ENCODE measurements at regions not wholly inside any gene's neighbourhood (a gene's known extent, or its start where the extent isn't known, plus 50 kb on each side); places are given as distances from the start of the nearest gene placed in this dataset.

- no peaks in the 10 kb centered on the region for H3K27me3 ChIP-seq (replicated peaks; ENCODE audit: insufficient read depth, low read depth, low read length, poor library complexity)
- ChIA-PET CTCF (no interaction called here), POLR2A (ENCODE audit: low non-redundant PET) (no interaction called here)
- H3K9me3 ChIP-seq (ENCODE audit: low read depth, low read length, poor library complexity, severe bottlenecking), result no peaks in the 10 kb centered on the region
- intact Hi-C loops (cut with micrococcal nuclease; ENCODE audit: unreplicated experiment), result no loop called here
- no peaks in the 10 kb centered on the region for H3K4me1 ChIP-seq (ENCODE audit: insufficient read depth, low read length, poor library complexity, severe bottlenecking)
- BruUV-seq (replicated peaks), result no TSS peak
- H3K4me3 ChIP-seq (ENCODE audit: low read depth, low read length, poor library complexity, severe bottlenecking), result no peak overlapping the region
- TF ChIP-seq CTCF (conservative IDR thresholded peaks at IDR 0.05; ENCODE audit: low read depth, low read length) (no peak), EZH2 (IDR thresholded peaks at IDR 0.05; ENCODE audit: borderline replicate concordance, low read depth, low read length, poor library complexity, severe bottlenecking) (no peak)
- DNase-seq (ENCODE audit: low spot score), result no peak
- no peaks in the 10 kb centered on the region for H3K36me3 ChIP-seq (ENCODE audit: insufficient read depth, low read length, poor library complexity, severe bottlenecking)
- H3K27ac ChIP-seq (ENCODE audit: low read depth, low read length, poor library complexity, severe bottlenecking), result no peak overlapping the region
Measured at GRCh38 chr13:53411463-53411862, 382.9 kb downstream of the OLFM4 start.

GRCh38 chr13:53415135-53415534 lies 386.5 kb downstream of the OLFM4 start:
- BruUV-seq (replicated peaks), result no TSS peak
- Histone ChIP-seq H3K9me3 (ENCODE audit: low read depth, low read length, poor library complexity, severe bottlenecking) (no peaks in the 10 kb centered on the region), H3K27me3 (replicated peaks; ENCODE audit: insufficient read depth, low read depth, low read length, poor library complexity) (no peaks in the 10 kb centered on the region), H3K36me3 (ENCODE audit: insufficient read depth, low read length, poor library complexity, severe bottlenecking) (no peaks in the 10 kb centered on the region), H3K27ac (ENCODE audit: low read depth, low read length, poor library complexity, severe bottlenecking) (no peak overlapping the region), H3K4me3 (ENCODE audit: low read depth, low read length, poor library complexity, severe bottlenecking) (no peak overlapping the region), H3K4me1 (ENCODE audit: insufficient read depth, low read length, poor library complexity, severe bottlenecking) (no peaks in the 10 kb centered on the region)
- no peak for DNase-seq (ENCODE audit: low spot score)
- intact Hi-C loops (cut with micrococcal nuclease; ENCODE audit: unreplicated experiment), result no loop called here
- CTCF ChIA-PET, result no interaction called here
- POLR2A ChIA-PET (ENCODE audit: low non-redundant PET), result no interaction called here
- TF ChIP-seq CTCF (conservative IDR thresholded peaks at IDR 0.05; ENCODE audit: low read depth, low read length), result no peak
- no peak for TF ChIP-seq EZH2 (IDR thresholded peaks at IDR 0.05; ENCODE audit: borderline replicate concordance, low read depth, low read length, poor library complexity, severe bottlenecking)

- ChIA-PET POLR2A (ENCODE audit: low non-redundant PET) (no interaction called here), CTCF (no interaction called here)
- Histone ChIP-seq H3K27ac (ENCODE audit: low read depth, low read length, poor library complexity, severe bottlenecking) (no peak overlapping the region), H3K4me1 (ENCODE audit: insufficient read depth, low read length, poor library complexity, severe bottlenecking) (no peaks in the 10 kb centered on the region), H3K36me3 (ENCODE audit: insufficient read depth, low read length, poor library complexity, severe bottlenecking) (no peaks in the 10 kb centered on the region), H3K27me3 (replicated peaks; ENCODE audit: insufficient read depth, low read depth, low read length, poor library complexity) (no peaks in the 10 kb centered on the region), H3K4me3 (ENCODE audit: low read depth, low read length, poor library complexity, severe bottlenecking) (no peak overlapping the region), H3K9me3 (ENCODE audit: low read depth, low read length, poor library complexity, severe bottlenecking) (no peaks in the 10 kb centered on the region)
- intact Hi-C loops (cut with micrococcal nuclease; ENCODE audit: unreplicated experiment), result no loop called here
- no TSS peak for BruUV-seq (replicated peaks)
- TF ChIP-seq EZH2 (IDR thresholded peaks at IDR 0.05; ENCODE audit: borderline replicate concordance, low read depth, low read length, poor library complexity, severe bottlenecking), result no peak
- no peak for TF ChIP-seq CTCF (conservative IDR thresholded peaks at IDR 0.05; ENCODE audit: low read depth, low read length)
- DNase-seq (ENCODE audit: low spot score), result peak; percentile 1
Measured at GRCh38 chr13:53417601-53418000, 389.0 kb downstream of the OLFM4 start.

All from A673 (cell line).